T-helper 1 cell treated with Interleukin-12 subunit alpha and Interleukin-12 subunit beta and Interleukin-4 antibody, amounts not matched to agents 30 μg/mL and 1 μg/mL, for 36 hours (primary cell): ENCODE measurements at regions not wholly inside any gene's neighbourhood (a gene's known extent, or its start where the extent isn't known, plus 50 kb on each side); places are given as distances from the start of the nearest gene placed in this dataset.

Source experiments
- H3K27ac Mint-ChIP-seq: one replicate; pipeline ENCODE4 v1.8.0; 2021; ENCODE audit warnings: mild to moderate bottlenecking, mixed read lengths
- H3K27me3 Mint-ChIP-seq: one replicate; pipeline ENCODE4 v1.8.0; 2021; ENCODE audit warnings: low read depth, mixed read lengths
- H3K36me3 Mint-ChIP-seq: one replicate; pipeline ENCODE4 v1.8.0; 2021; ENCODE audit warnings: low read depth, mixed read lengths
- H3K4me1 Mint-ChIP-seq: one replicate; pipeline ENCODE4 v1.8.0; 2021; ENCODE audit warnings: low read depth, mixed read lengths
- H3K4me3 Mint-ChIP-seq: one replicate; pipeline ENCODE4 v1.8.0; 2021; ENCODE audit warnings: mild to moderate bottlenecking, moderate library complexity, mixed read lengths
- H3K9me3 Mint-ChIP-seq: one replicate; pipeline ENCODE4 v1.8.0; 2021; ENCODE audit warnings: mixed read lengths

- H3K4me3 Mint-ChIP-seq: no peak overlapping the region
- H3K36me3 Mint-ChIP-seq: peaks cover 3% of the 10 kb centered on the region
- no peaks in the 10 kb centered on the region for H3K27me3 Mint-ChIP-seq
- H3K9me3 Mint-ChIP-seq: no peaks in the 10 kb centered on the region
- H3K4me1 Mint-ChIP-seq: peaks cover 8% of the 10 kb centered on the region
- no peak overlapping the region for H3K27ac Mint-ChIP-seq
Measured at GRCh38 chr1:116262995-116263385, 110.1 kb upstream of the ATP1A1 start.

GRCh38 chr1:116265931-116266863 lies 106.8 kb upstream of the ATP1A1 start:
- no peak overlapping the region for H3K27ac Mint-ChIP-seq
- no peak overlapping the region for H3K4me3 Mint-ChIP-seq
- no peaks in the 10 kb centered on the region for H3K36me3 Mint-ChIP-seq
- H3K4me1 Mint-ChIP-seq: peaks cover 6% of the 10 kb centered on the region
- H3K9me3 Mint-ChIP-seq: no peaks in the 10 kb centered on the region
- H3K27me3 Mint-ChIP-seq: no peaks in the 10 kb centered on the region

GRCh38 chr1:116266864-116267212 lies 106.2 kb upstream of the ATP1A1 start:
- H3K27me3 Mint-ChIP-seq: no peaks in the 10 kb centered on the region
- no peak overlapping the region for H3K4me3 Mint-ChIP-seq
- H3K36me3 Mint-ChIP-seq: no peaks in the 10 kb centered on the region
- H3K9me3 Mint-ChIP-seq: no peaks in the 10 kb centered on the region
- H3K4me1 Mint-ChIP-seq: peaks cover 4% of the 10 kb centered on the region
- H3K27ac Mint-ChIP-seq: no peak overlapping the region

- Mint-ChIP-seq H3K27ac (no peak overlapping the region), H3K36me3 (no peaks in the 10 kb centered on the region), H3K4me3 (no peak overlapping the region)
Measured at GRCh38 chr1:116268211-116268610, 104.8 kb upstream of the ATP1A1 start.

GRCh38 chr1:116270316-116271057 lies 102.6 kb upstream of the ATP1A1 start:
- H3K27ac Mint-ChIP-seq: no peak overlapping the region
- no peaks in the 10 kb centered on the region for H3K36me3 Mint-ChIP-seq
- no peaks in the 10 kb centered on the region for H3K9me3 Mint-ChIP-seq
- peaks cover 2% of the 10 kb centered on the region for H3K4me1 Mint-ChIP-seq
- peaks cover 4% of the 10 kb centered on the region for H3K27me3 Mint-ChIP-seq
- H3K4me3 Mint-ChIP-seq: no peak overlapping the region

More at GRCh38 chr1:116268211-116268610, 104.8 kb upstream of the ATP1A1 start:
- H3K9me3 Mint-ChIP-seq: no peaks in the 10 kb centered on the region
- peaks cover 2% of the 10 kb centered on the region for H3K27me3 Mint-ChIP-seq
- H3K4me1 Mint-ChIP-seq: peaks cover 2% of the 10 kb centered on the region

DNA sequence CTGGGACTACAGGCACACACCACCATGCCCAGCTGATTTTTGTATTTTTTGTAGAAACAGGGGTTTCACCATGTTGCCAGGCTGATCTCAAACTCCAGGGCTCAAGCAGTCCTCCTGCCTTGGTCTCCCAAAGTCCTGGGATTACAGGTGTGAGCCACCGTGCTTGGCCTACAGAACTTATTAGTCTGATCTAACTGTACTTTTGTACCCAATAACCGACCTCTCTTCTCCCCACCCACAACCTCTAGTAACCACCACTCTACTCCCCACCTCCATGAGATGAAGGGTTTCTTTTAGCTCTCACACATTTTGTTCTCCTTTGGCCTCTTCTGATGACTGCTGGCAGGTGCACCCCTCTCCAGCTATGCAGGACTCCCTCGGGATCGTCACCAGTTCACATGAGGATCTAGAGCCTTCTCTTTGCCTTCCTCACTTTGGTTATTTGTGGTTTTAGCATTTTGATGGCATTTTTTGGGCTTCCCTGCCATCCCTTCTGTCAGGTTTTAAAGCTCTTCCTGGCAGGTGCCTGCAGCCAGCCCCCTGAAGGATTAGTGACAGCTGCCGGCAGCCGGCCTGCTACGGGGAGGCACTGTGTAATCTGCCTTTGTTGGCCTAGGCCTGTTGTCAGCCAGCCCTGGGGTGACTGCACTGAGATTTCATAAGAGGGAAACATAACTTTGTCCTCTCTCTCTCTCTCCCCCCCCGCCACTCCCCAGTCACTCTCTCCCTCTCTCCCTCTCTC lies 99.8 kb upstream of the ATP1A1 start:
- Mint-ChIP-seq H3K27ac (no peak overlapping the region), H3K4me3 (no peak overlapping the region), H3K9me3 (no peaks in the 10 kb centered on the region), H3K27me3 (peaks cover 7% of the 10 kb centered on the region), H3K4me1 (peaks cover 2% of the 10 kb centered on the region), H3K36me3 (no peaks in the 10 kb centered on the region)

- no peaks in the 10 kb centered on the region for H3K9me3 Mint-ChIP-seq
- H3K4me3 Mint-ChIP-seq: no peak overlapping the region
- H3K27ac Mint-ChIP-seq: no peak overlapping the region
Measured at GRCh38 chr1:116276532-116276931, 96.5 kb upstream of the ATP1A1 start.

GRCh38 chr1:116277840-116278540 lies 95.1 kb upstream of the ATP1A1 start:
- Mint-ChIP-seq H3K27me3 (peaks cover 33% of the 10 kb centered on the region), H3K36me3 (no peaks in the 10 kb centered on the region), H3K4me1 (no peaks in the 10 kb centered on the region), H3K9me3 (peaks cover 1% of the 10 kb centered on the region), H3K27ac (no peak overlapping the region), H3K4me3 (no peak overlapping the region)

More at GRCh38 chr1:116276532-116276931, 96.5 kb upstream of the ATP1A1 start:
- H3K4me1 Mint-ChIP-seq: no peaks in the 10 kb centered on the region
- no peaks in the 10 kb centered on the region for H3K36me3 Mint-ChIP-seq
- peaks cover 22% of the 10 kb centered on the region for H3K27me3 Mint-ChIP-seq

DNA sequence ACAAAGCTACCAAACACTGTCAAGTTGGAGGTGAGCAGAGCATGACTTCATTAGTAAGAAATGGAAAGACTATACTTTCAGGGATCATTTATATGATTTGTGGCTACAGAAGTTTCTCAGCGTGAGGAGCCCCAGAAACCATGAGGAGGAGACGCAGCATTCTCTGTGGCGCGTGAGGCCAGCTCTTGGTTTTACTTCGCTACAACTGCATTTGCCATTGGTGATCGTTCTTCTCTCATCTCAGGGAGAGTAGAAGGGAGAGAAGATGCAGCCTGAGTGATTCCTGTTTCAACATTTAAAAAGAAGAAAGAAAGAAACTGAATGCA lies 94.5 kb upstream of the ATP1A1 start:
- no peaks in the 10 kb centered on the region for H3K36me3 Mint-ChIP-seq
- H3K27me3 Mint-ChIP-seq: peaks cover 34% of the 10 kb centered on the region
- H3K9me3 Mint-ChIP-seq: peaks cover 4% of the 10 kb centered on the region
- no peak overlapping the region for H3K27ac Mint-ChIP-seq
- no peaks in the 10 kb centered on the region for H3K4me1 Mint-ChIP-seq
- H3K4me3 Mint-ChIP-seq: no peak overlapping the region

DNA sequence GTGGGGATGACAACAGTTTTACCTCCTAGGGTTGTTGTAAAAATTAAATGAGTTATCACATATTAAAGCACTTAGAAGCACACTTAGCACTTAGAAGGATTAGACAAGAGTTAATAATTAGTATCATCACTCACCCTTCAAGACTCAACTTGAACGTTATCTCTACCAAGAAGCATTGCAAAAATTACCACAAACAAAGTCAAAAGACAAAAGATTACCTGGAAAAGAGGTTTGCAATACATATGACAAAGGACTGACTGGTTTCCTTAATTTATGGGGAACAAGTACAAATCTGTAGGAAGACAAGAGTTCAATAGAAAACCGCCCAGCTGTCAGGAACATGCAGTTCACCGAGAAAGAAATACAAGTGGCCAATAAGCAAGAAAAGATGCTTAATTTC lies 93.3 kb upstream of the ATP1A1 start:
- H3K27ac Mint-ChIP-seq: no peak overlapping the region
- no peaks in the 10 kb centered on the region for H3K4me1 Mint-ChIP-seq
- H3K9me3 Mint-ChIP-seq: peaks cover 4% of the 10 kb centered on the region
- no peaks in the 10 kb centered on the region for H3K36me3 Mint-ChIP-seq
- H3K27me3 Mint-ChIP-seq: peaks cover 39% of the 10 kb centered on the region
- H3K4me3 Mint-ChIP-seq: no peak overlapping the region

DNA sequence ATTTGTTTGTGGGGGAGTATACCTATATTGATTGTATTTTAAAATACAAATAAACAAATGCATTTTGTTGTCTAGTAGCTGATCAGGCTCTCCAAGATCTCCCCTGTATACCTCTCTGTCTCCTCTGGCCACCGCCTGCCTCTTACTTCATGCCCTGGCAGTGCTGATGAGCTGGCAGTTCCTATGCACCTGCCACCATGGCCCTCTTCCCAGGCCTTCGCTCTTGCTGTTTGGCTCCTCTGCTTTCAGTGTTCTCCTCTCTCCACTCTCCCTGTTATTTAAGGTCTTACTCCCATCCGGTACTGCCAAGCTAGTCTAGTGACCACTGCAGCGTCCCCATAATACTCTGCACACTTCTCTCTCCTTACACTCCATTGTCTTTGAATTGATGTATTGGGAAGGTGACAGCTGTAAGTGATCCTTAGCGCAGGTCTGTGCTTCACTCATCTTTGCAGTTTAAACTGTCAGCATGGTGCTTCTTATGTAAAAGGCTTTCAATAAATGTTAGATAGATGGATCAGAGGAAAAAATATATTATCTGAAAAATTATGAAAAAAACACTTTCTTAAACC lies 88.1 kb upstream of the ATP1A1 start:
- H3K9me3 Mint-ChIP-seq: peaks cover 4% of the 10 kb centered on the region
- H3K4me3 Mint-ChIP-seq: no peak overlapping the region
- no peak overlapping the region for H3K27ac Mint-ChIP-seq
- H3K36me3 Mint-ChIP-seq: no peaks in the 10 kb centered on the region
- peaks cover 36% of the 10 kb centered on the region for H3K27me3 Mint-ChIP-seq
- H3K4me1 Mint-ChIP-seq: no peaks in the 10 kb centered on the region

DNA sequence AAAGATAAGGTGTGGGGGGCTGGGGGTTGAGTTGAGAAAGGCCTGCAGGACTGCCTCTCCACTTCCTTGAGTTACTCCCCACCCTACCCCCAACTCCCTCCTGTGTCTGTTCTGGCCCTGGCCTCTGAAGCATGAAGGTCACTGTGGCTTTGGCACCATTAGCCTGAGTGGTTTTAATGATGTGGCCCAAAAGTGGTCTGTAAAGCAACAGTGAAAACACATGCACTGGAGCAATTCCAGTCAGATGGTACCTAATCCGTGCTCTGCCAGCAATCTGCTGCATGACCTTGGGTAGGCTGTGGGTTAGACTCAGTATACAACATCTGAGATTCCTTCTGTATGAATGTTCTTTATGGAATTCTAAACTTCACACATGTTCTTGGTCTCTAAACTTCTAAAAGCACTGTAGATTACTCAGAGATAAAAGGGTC lies 86.5 kb upstream of the ATP1A1 start:
- Mint-ChIP-seq H3K4me1 (no peaks in the 10 kb centered on the region), H3K9me3 (peaks cover 4% of the 10 kb centered on the region), H3K27ac (no peak overlapping the region), H3K27me3 (peaks cover 28% of the 10 kb centered on the region), H3K36me3 (no peaks in the 10 kb centered on the region), H3K4me3 (no peak overlapping the region)

DNA sequence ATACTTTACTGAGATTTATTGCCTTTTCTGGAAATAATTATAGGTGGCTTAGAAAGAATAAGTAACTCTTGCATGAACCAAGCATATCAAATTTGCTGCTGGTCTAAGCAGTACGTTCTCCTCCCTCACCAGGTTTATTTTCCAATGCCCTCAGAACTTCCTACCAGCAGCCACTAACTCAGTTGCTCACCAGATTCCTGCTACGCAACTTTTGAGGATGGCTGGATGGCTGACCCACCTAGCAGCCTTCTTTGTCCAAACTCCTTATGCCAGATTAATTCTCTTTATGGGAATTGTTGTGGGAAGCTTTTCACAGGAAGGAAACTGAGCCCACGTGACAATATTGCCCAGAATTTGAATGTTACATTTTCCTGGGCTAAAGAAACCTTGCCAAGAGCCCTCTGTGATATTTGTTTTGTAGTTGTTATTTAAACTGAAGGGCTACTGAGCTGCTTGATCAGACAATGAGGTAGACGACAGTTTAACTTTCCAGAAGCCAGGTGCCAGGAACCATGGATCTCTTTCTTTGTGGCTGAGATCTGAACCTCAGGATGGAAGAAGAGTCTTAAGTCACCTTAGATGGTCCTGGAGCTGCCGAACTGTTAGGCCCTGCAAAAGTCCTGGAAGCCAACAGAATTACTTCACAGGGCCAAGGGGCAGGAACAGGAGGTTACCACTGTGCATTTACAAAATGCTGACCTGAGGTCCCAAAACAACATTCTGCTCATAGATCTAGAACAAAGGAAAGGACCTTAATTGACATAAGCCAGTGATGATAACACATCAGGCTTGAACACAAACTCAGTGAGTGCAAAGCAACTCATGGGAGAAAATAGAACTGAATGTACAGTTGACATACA lies 85.5 kb upstream of the ATP1A1 start:
- Mint-ChIP-seq H3K36me3 (no peaks in the 10 kb centered on the region), H3K27me3 (peaks cover 21% of the 10 kb centered on the region), H3K27ac (no peak overlapping the region), H3K4me3 (no peak overlapping the region), H3K9me3 (peaks cover 4% of the 10 kb centered on the region), H3K4me1 (no peaks in the 10 kb centered on the region)
